Activated CD4-positive, alpha-beta T cell treated with anti-CD3 and anti-CD28 coated beads for 24 hours (primary cell): ENCODE measurements at regions not wholly inside any gene's neighbourhood (a gene's known extent, or its start where the extent isn't known, plus 50 kb on each side); places are given as distances from the start of the nearest gene placed in this dataset.

Experiments
- DNase-seq, 2 donors: peaks; one replicate each; pipeline ENCODE4 v3.0.0-alpha.2; 2020; ENCODE audit warnings: low read depth in 2 of 2

DNA sequence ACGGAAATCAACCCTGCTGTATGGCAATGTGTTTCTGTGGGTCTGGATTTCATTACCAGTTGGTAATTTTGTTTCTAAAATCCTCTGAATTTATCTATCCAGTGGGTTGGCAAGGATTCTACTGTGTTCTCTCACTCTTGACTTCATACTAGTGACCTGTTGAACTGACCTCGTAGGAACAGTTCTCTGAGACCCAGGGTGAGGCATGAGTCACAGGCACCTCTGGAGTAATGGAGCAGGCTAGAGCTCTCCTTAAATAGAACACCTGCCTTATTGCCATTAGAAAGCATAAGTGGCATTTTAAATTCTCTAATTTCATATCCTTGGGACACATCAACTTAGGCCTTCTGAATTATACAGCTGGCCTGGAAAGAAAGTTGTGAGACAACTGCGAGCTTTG is 258.3 kb upstream of the NAV3 start:
- no peak for DNase-seq

DNA sequence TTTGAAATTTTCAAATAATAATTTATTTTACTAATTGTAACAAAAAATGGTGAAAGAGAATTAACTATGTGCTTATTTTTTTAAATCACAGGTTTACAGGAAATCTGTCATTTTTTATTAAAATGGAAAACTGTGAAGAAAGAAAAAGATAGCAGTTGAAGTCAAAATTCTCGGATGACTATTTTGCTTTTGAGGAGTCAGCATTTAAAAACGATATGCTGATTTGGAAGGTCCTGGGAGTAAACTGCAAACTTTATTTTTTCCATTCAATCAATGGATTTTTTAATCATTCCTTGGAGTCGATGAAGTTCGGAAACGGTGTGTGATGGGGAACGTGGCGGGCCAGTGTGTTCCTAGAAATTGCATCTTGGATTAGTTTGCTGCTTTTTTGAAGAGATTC is 258.9 kb upstream of the NAV3 start:
- no peak for DNase-seq

DNA sequence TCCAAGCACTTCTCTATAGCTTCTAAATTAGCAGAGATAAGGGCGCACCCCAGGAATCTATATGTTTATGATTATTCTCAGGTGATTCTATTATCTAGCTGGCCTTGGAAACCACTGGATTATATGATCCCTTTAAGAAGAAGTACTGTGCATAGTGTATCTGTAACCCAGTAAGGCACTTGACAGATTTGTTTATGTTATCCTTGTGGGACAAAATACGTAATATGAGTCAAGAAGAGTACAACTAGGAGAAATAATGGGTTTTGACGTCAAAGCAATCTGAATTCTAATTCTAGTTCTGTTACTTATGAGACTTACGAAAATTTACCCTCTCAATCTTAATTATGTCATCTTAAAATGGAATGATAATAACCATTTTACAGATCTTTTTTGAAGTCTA is 259.6 kb upstream of the NAV3 start:
- DNase-seq = no peak

GRCh38 chr12:77569876-77570275 is 260.8 kb upstream of the NAV3 start:
- no peak for DNase-seq

DNA sequence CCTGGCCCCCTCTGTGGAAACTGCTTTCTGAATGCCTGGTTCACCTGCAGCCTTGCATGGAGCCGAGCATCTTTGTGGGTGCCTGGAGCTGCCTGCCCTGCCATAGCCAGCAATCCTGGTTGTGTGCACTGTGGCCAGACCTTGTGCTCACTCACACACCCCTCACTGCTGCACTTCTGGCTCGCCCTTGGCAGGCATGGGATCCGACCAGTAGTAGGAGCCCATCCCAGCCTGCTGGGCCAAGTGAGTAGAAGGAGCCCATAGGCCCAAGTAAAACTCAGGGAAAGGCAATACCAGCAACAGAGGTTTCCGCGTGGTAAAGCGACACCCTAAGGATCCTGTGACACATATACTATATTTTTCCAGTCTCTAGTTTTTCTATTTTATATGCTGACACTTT is 270.0 kb upstream of the NAV3 start:
- DNase-seq = no peak

DNA sequence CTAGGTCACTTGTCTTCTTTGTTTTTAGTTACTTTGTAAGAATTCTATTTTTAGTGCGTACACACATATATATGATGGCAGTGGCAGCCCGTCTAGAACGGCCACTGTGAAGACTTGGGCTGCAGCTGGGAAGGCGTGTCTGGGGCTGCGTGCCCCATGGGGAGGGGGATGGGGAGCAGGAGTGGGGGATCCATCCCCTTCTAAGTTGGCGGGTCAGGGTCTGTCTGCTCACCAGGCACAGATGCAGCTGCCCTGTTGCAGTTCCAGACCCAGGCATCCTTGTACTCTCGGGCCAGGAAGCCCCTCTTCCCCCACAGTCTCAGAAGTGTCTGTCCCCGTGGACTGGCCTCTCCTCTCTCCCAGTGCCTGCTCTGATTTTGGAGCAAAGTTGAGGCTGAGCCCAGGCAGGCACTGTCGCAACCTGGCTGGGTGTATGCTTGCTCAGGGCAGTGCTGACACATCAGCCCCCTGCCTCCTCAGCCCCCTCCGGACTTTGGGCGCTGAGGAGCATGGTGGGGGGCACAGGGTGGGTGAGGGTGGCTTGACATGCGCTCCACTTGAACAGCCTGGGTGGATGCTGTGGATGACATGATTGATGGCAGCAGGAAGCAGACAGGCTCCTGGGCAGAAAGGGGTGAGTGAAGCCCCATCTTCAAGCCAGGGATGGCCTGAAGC is 271.2 kb upstream of the NAV3 start:
- DNase-seq = no peak

DNA sequence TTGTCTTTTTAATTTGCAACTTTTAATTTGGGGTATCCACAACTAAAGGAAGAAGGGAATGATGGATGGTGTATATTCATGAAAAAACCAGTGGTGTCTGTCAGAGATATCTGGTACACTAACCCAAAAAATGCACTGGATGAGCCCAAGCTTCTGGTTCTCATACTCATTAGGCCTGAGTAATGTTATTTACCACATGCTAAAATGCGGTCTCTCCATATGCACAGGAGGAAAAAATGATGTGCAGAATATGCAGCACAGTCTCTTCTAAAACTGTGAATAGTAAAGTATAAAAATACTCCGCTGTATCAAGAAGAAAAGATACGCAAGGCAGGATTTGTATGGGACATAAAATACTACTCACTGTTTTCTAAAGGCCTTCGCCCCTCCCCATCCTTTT is 275.6 kb upstream of the NAV3 start:
- no peak for DNase-seq

GRCh38 chr12:77553976-77554619 is 276.6 kb upstream of the NAV3 start:
- DNase-seq = no peak

GRCh38 chr12:77549383-77550128 is 281.1 kb upstream of the NAV3 start:
- no peak for DNase-seq

- DNase-seq = no peak
These were observed 281.9 kb upstream of the NAV3 start for GRCh38 chr12:77548797-77549196.

- no peak for DNase-seq
These were observed 290.6 kb upstream of the NAV3 start for GRCh38 chr12:77540097-77540496.

DNA sequence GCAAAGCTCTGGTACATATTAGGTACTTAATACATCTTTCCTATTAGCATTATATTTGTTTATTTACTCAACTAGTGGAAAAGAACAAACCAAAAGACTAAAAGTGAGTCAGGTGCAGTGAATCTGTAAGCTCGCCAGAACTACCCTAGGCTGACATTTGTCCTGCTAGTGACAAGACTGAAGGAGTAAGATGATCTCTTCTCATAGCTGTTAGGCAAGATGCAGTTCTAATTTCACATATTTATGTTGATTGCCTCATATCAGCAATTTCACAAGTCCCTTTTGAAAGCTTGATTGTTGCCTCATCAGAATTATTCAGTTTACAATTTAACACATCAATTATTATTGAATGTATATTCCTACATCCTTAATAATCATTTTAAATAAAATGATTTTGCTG is 293.0 kb upstream of the NAV3 start:
- DNase-seq = no peak

GRCh38 chr12:77535734-77536133 is 295.0 kb upstream of the NAV3 start:
- no peak for DNase-seq

DNA sequence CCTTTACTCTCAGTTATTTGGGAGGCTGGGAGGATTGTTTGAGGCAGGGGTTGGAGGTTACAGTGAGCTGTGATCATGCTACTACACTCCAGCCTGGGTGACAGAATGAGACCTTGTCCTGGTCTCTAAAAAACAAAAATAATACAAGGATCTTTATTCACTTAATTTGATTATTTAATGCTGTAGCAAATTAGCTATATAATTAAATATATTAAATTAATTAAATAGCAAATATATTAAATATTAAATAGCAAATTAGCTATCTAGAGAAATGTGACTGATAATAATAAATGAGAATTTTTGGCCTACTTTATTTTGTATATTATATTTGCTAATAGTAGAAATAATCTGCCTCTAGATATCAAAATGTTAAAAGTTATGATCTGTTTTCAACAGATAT is 298.8 kb upstream of the NAV3 start:
- no peak for DNase-seq

DNA sequence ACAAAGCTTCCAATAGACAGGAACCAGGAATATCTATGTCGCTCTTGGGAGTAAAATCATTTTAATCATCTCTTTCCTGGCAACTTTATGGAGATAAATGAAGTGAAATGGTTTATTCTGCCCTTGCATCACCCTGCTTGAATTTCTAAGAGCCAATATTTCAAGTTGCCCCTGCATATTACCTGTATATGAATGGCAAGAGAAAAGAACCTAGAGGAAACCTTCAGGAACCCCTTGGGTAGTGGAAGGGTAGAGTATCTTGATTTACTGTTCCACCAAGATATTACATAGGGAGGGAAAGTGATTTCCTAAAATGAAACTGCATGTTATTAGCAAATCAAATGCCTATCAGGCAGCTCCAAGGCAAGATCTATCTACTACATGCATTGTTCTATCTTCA is 308.4 kb upstream of the NAV3 start:
- no peak for DNase-seq

GRCh38 chr12:77521508-77522115 is 309.1 kb upstream of the NAV3 start:
- DNase-seq = no peak

DNA sequence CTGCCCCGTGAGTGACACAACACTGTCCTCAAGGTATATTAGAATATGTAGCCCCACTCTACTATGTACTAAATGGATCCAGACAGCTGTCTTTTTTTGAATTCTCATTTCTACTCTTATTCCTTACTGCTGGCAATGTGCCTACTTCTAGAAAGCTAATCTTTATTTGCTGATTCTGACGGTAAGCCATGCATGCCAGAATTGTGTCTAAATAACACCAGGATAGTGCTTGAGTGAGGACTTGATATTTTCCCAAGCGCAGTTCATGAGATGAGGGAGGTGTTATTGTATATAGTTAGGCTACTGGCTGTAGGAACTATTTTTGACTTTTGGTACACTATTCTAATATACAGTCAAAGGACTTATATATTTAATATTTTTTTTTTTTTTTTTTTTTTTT is 316.2 kb upstream of the NAV3 start:
- no peak for DNase-seq

DNA sequence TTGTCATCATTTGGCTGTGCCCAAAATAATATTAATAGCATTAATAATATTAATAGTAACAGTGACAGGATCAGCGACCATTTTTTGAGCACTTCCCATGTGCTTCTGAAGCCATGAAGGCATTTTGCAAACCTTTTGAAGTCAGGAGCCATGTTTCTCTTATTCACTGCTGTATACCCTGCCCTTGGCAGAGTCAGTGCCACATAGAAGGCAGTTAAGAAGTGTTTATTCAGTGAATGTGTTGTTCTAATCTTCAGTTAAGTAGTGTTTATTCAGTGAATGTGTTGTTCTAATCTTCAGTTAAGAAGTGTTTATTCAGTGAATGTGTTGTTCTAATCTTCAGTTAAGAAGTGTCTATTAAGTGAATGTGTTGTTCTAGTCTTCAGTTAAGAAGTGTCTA is 319.7 kb upstream of the NAV3 start:
- DNase-seq = no peak

- DNase-seq = no peak
These were observed 326.2 kb upstream of the NAV3 start for GRCh38 chr12:77504466-77504865.

GRCh38 chr12:77500089-77500488 is 330.6 kb upstream of the NAV3 start:
- no peak for DNase-seq

- no peak for DNase-seq
These were observed 333.0 kb upstream of the NAV3 start for GRCh38 chr12:77497647-77498046.

DNA sequence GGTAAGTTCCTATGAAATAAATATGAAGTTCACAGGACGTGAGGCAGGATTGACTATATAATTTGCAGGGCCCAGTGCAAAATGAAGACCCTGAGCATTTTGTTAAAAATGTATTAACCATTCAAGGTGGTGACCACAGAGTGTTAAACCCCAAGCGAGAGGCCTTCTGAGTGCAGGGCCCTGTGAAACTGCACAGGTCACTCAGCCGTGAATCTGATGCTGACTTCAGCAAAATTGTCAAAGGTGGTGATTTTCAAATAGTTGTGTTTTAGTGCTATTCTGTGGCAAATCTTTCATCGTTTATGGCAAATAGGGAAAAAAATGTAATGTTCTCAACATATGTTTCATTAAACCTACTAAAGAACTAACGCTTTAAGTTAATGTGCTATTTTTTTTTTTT is 334.0 kb upstream of the NAV3 start:
- DNase-seq = no peak

DNA sequence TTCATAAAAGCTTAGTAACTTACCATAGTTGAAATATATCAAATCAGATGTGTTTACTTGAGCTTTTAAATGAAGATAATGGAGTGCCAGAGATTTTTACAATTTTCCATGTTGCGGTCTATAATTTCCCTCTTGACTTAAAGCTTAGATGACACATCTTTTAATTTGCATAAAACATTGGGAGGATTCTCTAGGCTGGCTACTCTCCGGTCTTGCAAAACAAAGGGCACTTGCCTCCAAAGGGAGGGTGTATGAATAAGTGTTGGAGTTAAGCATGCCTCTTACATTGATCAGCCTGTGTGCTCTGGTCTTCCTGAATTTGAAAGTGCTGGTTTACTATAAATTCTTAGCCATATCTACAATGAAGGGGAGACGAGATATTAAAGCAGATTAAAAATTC is 336.4 kb upstream of the NAV3 start:
- DNase-seq = no peak
